ENCODE measurements at regions not wholly inside any gene's neighbourhood (a gene's known extent, or its start where the extent isn't known, plus 50 kb on each side); places are given as distances from the start of the nearest gene placed in this dataset.

GRCh38 chr15:35306361-35306981, 221.4 kb upstream of the NANOGP8 start (continued):
- TF ChIP-seq BACH1 (tag; IDR thresholded peaks at IDR 0.05) (peak; percentile 56; the same call in 1 of the 2 replicates), ZNF175 (CRISPR knock-in tag; IDR thresholded peaks at IDR 0.05; ENCODE audit: low read depth) (0 out of 2 replicates have a peak, but pooled peaks have one; percentile 36)

GRCh38 chr15:35305946-35306345, 220.9 kb upstream of the NANOGP8 start:
- H3K79me2 ChIP-seq (ENCODE audit: control insufficient read depth, insufficient read depth, low read length): no peaks in the 10 kb centered on the region
- intact Hi-C loops (cut with micrococcal nuclease): no loop called here
- H2AFZ ChIP-seq (ENCODE audit: low read depth, low read length): peak overlapping the region; percentile 57
- no peak overlapping the region for H3K4me3 ChIP-seq
- ChIA-PET POLR2A (interaction anchor here (0.8 to 0.9 kb wide), 2 partner anchors 18 to 92 kb away, joined by 3 to 4 read pairs; no protein-coding TSS in a partner anchor), CTCF (ENCODE audit: low intra/inter-chr PET ratio) (no interaction called here)
- no peaks in the 10 kb centered on the region for H3K9me3 ChIP-seq (replicated peaks; ENCODE audit: control insufficient read depth, insufficient read depth, low read depth, low read length)
- no TSS peak for BruUV-seq (replicated peaks)
- DNase-seq (ENCODE audit: extremely low read depth in 1 of 4, low spot score in 3 of 4): peak in 2 of 4 experiments; percentile 11 to 31
- in situ Hi-C loops (cut with MboI): no loop called here
- H3K4me1 ChIP-seq (replicated peaks in 1 of 2; ENCODE audit: control insufficient read depth in 2 of 2, insufficient read depth in 2 of 2, low read length in 2 of 2): peaks cover 0 to 25% of the 10 kb centered on the region in 2 experiments; a peak in 3 of 5 replicates
- H4K20me1 ChIP-seq (replicated peaks; ENCODE audit: control insufficient read depth, insufficient read depth, low read length): no peaks in the 10 kb centered on the region
- H3K36me3 ChIP-seq (ENCODE audit: control insufficient read depth, insufficient read depth, low read length): no peaks in the 10 kb centered on the region
- H3K27me3 ChIP-seq (ENCODE audit: control insufficient read depth in 2 of 2, insufficient read depth in 2 of 2, low read length in 2 of 2): no peaks in the 10 kb centered on the region
- H3K9me1 ChIP-seq (ENCODE audit: control insufficient read depth, insufficient read depth, low read length): no peaks in the 10 kb centered on the region
- no peak for FAIRE-seq
- no peak overlapping the region for H3K4me2 ChIP-seq (ENCODE audit: insufficient read depth, low read length)
- no peak overlapping the region for H3K9ac ChIP-seq (ENCODE audit: insufficient read depth in 1 of 2, low read depth in 2 of 2, low read length in 2 of 2)
- H3K27ac ChIP-seq (ENCODE audit: extremely low read depth, low read depth, low read length): peak overlapping the region; percentile 76; the same call in 2 of the 3 replicates
- ATAC-seq: peak; percentile 74
- no peak for TF ChIP-seq POLR2H (tag; IDR thresholded peaks at IDR 0.05; ENCODE audit: low read depth)
- no peak for TF ChIP-seq ZNF197 (CRISPR knock-in tag; IDR thresholded peaks at IDR 0.05; ENCODE audit: low read depth)
- TF ChIP-seq PHF21A (IDR thresholded peaks at IDR 0.05; ENCODE audit: borderline replicate concordance, low read depth): no peak
- no peak for TF ChIP-seq ZFX (CRISPR knock-in tag; IDR thresholded peaks at IDR 0.05)
- no peak for TF ChIP-seq ZHX1 (conservative IDR thresholded peaks at IDR 0.05; ENCODE audit: low read length)
- 0 out of 2 replicates have a peak, but pooled peaks have one; percentile 14 for TF ChIP-seq ETV1 (tag; conservative IDR thresholded peaks at IDR 0.05; ENCODE audit: low read depth)
- no peak for TF ChIP-seq MAX (CRISPR knock-in tag; IDR thresholded peaks at IDR 0.05)
- no peak for TF ChIP-seq ZNF23 (CRISPR knock-in tag; IDR thresholded peaks at IDR 0.05)
- no peak for TF ChIP-seq SP2 (IDR thresholded peaks at IDR 0.05; ENCODE audit: extremely low read depth, low read depth, low read length, poor library complexity, severe bottlenecking)
- no peak for TF ChIP-seq IRF9 (tag; IDR thresholded peaks at IDR 0.05)
- TF ChIP-seq MEIS2 (IDR thresholded peaks at IDR 0.05; ENCODE audit: partially characterized antibody): peak; percentile 94
- no peak for TF ChIP-seq ESRRB (CRISPR knock-in tag; IDR thresholded peaks at IDR 0.05; ENCODE audit: borderline replicate concordance)
- TF ChIP-seq IFI16 (CRISPR knock-in tag; IDR thresholded peaks at IDR 0.05): no peak
